ENCODE measurements at regions not wholly inside any gene's neighbourhood (a gene's known extent, or its start where the extent isn't known, plus 50 kb on each side); places are given as distances from the start of the nearest gene placed in this dataset.

DNA sequence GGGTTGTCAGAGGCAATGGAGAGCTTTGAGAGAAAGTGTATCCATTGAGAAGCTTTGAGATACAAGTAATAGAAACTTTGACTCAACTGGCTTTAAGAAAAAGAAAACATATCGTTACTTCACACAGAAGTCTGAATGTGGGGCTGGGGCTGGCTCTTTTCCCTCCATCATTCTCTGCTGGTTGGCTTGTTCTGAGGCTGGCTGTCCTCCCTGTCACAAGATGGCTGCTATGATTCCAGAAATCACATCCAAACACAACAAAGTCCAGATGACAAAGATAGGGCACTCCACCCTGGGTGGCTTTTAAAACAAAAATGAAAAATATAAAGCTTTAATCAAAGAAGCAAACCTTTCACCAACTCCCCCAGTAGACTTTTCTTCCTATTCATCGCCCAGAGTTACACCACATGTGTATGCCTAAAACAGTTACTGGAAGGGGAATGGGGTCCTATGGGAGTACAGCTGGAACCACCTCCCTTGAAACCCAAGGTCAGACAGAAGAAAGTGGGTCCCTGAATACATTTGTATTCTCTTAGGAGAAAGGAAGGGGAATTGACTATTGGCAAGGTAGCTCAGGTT, 284.3 kb downstream of the GAS1 start:
- TF ChIP-seq, protein P1, sequence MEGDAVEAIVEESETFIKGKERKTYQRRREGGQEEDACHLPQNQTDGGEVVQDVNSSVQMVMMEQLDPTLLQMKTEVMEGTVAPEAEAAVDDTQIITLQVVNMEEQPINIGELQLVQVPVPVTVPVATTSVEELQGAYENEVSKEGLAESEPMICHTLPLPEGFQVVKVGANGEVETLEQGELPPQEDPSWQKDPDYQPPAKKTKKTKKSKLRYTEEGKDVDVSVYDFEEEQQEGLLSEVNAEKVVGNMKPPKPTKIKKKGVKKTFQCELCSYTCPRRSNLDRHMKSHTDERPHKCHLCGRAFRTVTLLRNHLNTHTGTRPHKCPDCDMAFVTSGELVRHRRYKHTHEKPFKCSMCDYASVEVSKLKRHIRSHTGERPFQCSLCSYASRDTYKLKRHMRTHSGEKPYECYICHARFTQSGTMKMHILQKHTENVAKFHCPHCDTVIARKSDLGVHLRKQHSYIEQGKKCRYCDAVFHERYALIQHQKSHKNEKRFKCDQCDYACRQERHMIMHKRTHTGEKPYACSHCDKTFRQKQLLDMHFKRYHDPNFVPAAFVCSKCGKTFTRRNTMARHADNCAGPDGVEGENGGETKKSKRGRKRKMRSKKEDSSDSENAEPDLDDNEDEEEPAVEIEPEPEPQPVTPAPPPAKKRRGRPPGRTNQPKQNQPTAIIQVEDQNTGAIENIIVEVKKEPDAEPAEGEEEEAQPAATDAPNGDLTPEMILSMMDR (IDR thresholded peaks at IDR 0.05; ENCODE audit: low read length): no peak
- TF ChIP-seq EZH2 (IDR thresholded peaks at IDR 0.05; ENCODE audit: borderline replicate concordance, low read length): no peak

DNA sequence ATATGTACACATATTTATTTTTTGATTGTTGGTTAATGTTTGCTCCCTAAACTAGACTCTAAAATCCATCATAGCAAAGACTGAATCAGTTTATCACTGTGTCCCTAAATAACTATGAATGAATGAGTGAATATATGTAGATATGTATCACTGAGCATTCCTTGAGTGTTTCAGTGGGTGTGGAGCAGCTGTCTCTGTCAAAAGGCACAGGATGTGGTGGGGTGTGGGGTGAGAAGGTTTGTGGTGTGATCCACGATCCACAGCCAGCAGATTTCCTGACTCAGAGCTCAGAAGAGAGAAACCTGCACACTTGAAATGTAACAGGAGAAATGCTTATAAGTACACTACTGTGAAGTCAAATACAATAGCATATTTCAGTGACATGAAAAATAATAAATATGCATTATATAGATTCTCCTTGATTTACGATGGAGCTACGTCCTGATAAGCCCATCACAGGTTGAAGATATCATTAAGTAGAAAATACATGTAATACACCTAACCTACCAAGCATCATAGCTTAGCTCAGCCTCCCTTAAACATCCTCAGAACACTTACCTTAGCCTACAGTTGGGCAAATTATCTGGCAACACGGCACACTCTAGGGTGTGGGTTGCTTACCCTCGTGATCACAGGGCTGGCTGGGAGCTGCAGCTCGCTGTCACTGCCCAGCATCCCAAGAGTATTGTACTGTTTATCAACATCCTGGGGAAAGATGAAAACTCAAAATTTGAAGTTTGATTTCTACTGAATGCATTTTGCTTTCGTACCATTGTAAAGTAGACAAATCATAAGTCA, 287.0 kb downstream of the GAS1 start:
- Histone ChIP-seq H3K27me3 (ENCODE audit: insufficient read depth, low read length) (no peaks in the 10 kb centered on the region), H3K27ac (ENCODE audit: low read depth, low read length, poor library complexity, severe bottlenecking) (no peak overlapping the region), H4K20me1 (ENCODE audit: insufficient read depth, low read length) (no peaks in the 10 kb centered on the region), H3K9me3 (ENCODE audit: low read length) (no peaks in the 10 kb centered on the region), H3K9ac (ENCODE audit: low read length) (no peak overlapping the region), H3K36me3 (ENCODE audit: insufficient read depth, low read length) (no peaks in the 10 kb centered on the region), H3K79me2 (ENCODE audit: insufficient read depth, low read length) (no peaks in the 10 kb centered on the region), H3K4me1 (ENCODE audit: insufficient read depth, low read length, severe bottlenecking) (no peaks in the 10 kb centered on the region), H3K4me2 (ENCODE audit: low read length) (no peak overlapping the region), H3K9me2 (ENCODE audit: low read depth, low read length) (no peaks in the 10 kb centered on the region), H3K4me3 (ENCODE audit: low read depth, low read length, poor library complexity, severe bottlenecking) (no peak overlapping the region), H2AFZ (ENCODE audit: low read length) (no peak overlapping the region), H3F3A (ENCODE audit: insufficient read depth, low read length) (no peaks in the 10 kb centered on the region)
- TF ChIP-seq, protein P1 (IDR thresholded peaks at IDR 0.05; ENCODE audit: low read length): no peak
- no peak for TF ChIP-seq EZH2 (IDR thresholded peaks at IDR 0.05; ENCODE audit: borderline replicate concordance, low read length)

More for the DNA sequence above, 284.3 kb downstream of the GAS1 start:
- no peaks in the 10 kb centered on the region for H3F3A ChIP-seq (ENCODE audit: insufficient read depth, low read length)
- no peaks in the 10 kb centered on the region for H4K20me1 ChIP-seq (ENCODE audit: insufficient read depth, low read length)
- no peaks in the 10 kb centered on the region for H3K9me3 ChIP-seq (ENCODE audit: low read length)
- H3K27ac ChIP-seq (ENCODE audit: low read depth, low read length, poor library complexity, severe bottlenecking): no peak overlapping the region
- no peaks in the 10 kb centered on the region for H3K27me3 ChIP-seq (ENCODE audit: insufficient read depth, low read length)
- no peaks in the 10 kb centered on the region for H3K4me1 ChIP-seq (ENCODE audit: insufficient read depth, low read length, severe bottlenecking)
- no peaks in the 10 kb centered on the region for H3K36me3 ChIP-seq (ENCODE audit: insufficient read depth, low read length)
- H3K4me3 ChIP-seq (ENCODE audit: low read depth, low read length, poor library complexity, severe bottlenecking): no peak overlapping the region
- no peak overlapping the region for H3K4me2 ChIP-seq (ENCODE audit: low read length)
- H3K9me2 ChIP-seq (ENCODE audit: low read depth, low read length): no peaks in the 10 kb centered on the region
- no peaks in the 10 kb centered on the region for H3K79me2 ChIP-seq (ENCODE audit: insufficient read depth, low read length)
- H3K9ac ChIP-seq (ENCODE audit: low read length): no peak overlapping the region
- H2AFZ ChIP-seq (ENCODE audit: low read length): no peak overlapping the region

DNA sequence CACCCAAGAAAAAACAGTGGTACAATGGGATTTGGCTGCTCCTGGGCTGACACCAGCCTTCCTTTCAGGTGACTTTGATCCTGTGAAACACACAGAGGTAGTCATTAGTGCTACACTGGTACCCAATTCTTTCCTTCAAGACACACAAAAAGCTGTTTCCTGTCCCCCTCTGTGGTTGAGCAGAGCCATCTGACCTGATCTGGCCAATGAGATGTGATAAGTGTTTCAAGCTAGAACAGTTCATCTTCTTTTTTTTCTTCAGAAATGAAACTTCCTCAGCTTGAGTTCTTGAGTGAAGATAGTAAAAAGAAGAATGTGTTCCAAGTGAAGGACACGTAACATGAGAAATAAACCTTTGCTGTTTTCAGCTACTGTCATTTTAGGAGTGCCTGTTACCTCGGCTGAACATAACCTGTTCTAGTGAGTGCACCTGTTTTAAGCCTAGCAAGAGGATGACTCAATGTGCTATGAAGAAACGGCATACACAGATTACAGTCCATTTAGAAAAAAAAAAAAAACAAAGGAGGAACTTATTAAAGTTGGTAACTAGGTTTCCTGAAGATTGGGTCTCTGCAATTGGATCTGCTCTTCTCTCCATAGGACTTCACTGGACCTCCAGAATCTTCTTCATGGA, 287.8 kb downstream of the GAS1 start:
- no peak for TF ChIP-seq EZH2 (IDR thresholded peaks at IDR 0.05; ENCODE audit: borderline replicate concordance, low read length)
- TF ChIP-seq, protein P1 (IDR thresholded peaks at IDR 0.05; ENCODE audit: low read length): no peak
- no peaks in the 10 kb centered on the region for H4K20me1 ChIP-seq (ENCODE audit: insufficient read depth, low read length)
- no peak overlapping the region for H2AFZ ChIP-seq (ENCODE audit: low read length)
- H3K79me2 ChIP-seq (ENCODE audit: insufficient read depth, low read length): no peaks in the 10 kb centered on the region
- no peaks in the 10 kb centered on the region for H3K9me3 ChIP-seq (ENCODE audit: low read length)
- H3K9ac ChIP-seq (ENCODE audit: low read length): no peak overlapping the region
- no peaks in the 10 kb centered on the region for H3K4me1 ChIP-seq (ENCODE audit: insufficient read depth, low read length, severe bottlenecking)
- H3K27me3 ChIP-seq (ENCODE audit: insufficient read depth, low read length): no peaks in the 10 kb centered on the region
- H3K4me3 ChIP-seq (ENCODE audit: low read depth, low read length, poor library complexity, severe bottlenecking): no peak overlapping the region
- no peaks in the 10 kb centered on the region for H3F3A ChIP-seq (ENCODE audit: insufficient read depth, low read length)
- H3K36me3 ChIP-seq (ENCODE audit: insufficient read depth, low read length): no peaks in the 10 kb centered on the region
- no peak overlapping the region for H3K27ac ChIP-seq (ENCODE audit: low read depth, low read length, poor library complexity, severe bottlenecking)
- H3K4me2 ChIP-seq (ENCODE audit: low read length): no peak overlapping the region
- no peaks in the 10 kb centered on the region for H3K9me2 ChIP-seq (ENCODE audit: low read depth, low read length)

Measured in OCI-LY1 (cell line).